Liver (tissue), 3 donors: ENCODE measurements at regions not wholly inside any gene's neighbourhood (a gene's known extent, or its start where the extent isn't known, plus 50 kb on each side); places are given as distances from the start of the nearest gene placed in this dataset.

Experiments used
- EGR1 ChIP-seq, 2 donors: IDR thresholded peaks; 2 replicates each; pipeline ENCODE4 v1.6.1; 2016 to 2018; ENCODE audit warnings: antibody characterized with exemption in 2 of 2, low read depth in 2 of 2
- HNF4G ChIP-seq: IDR thresholded peaks from 2 replicates; pipeline ENCODE4 v1.6.1; 2016; ENCODE audit warnings: antibody characterized with exemption
- NR2F2 ChIP-seq: IDR thresholded peaks from 2 replicates; pipeline ENCODE4 v1.6.1; 2016; ENCODE audit warnings: antibody characterized with exemption
- RAD21 ChIP-seq, 2 donors: IDR thresholded peaks; 2 replicates each; pipeline ENCODE4 v1.6.1; 2016; ENCODE audit warnings: antibody characterized with exemption in 2 of 2, mild to moderate bottlenecking in 2 of 2
- SP1 ChIP-seq: IDR thresholded peaks from 2 replicates; pipeline ENCODE4 v1.6.1; 2018; ENCODE audit warnings: antibody characterized with exemption, mild to moderate bottlenecking
- TAF1 ChIP-seq: conservative IDR thresholded peaks from 2 replicates; pipeline ENCODE4 v1.6.1; 2016; ENCODE audit warnings: antibody characterized with exemption, mild to moderate bottlenecking
- TF ChIP-seq, protein P1 (sequence below): fragments of 150-350 bp; IDR thresholded peaks from 2 replicates; pipeline ENCODE4 v1.5.1; 2017; ENCODE audit warnings: improper control_type of control experiment, low read depth, low read length; ENCODE audit not compliant: missing input control
- TF ChIP-seq, protein P2 (sequence below): IDR thresholded peaks from 2 replicates; pipeline ENCODE4 v1.6.1; 2016; ENCODE audit warnings: antibody characterized with exemption, mild to moderate bottlenecking
- donor health status: healthy.
- donor health status: healthy.

DNA sequence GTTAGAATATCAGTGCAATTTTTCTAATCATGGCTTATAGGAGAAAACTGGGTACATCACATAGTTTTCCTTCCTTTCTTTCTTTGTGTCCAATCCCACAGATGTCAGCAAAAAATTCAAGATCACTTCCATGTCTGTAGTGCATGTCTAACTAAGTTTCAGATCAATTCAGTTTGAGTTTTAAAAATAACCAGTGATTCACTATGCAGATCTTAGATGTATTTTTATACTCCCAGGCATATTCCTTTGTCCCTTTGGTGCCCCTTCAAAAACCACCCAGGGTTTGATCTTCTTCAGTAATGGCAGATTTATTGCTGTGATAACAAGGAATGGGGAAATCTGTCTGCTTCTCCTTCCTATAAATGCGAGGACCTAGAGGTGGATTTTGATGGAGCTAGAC lies 915.6 kb downstream of the METTL15 start:
- TF ChIP-seq, protein P1, sequence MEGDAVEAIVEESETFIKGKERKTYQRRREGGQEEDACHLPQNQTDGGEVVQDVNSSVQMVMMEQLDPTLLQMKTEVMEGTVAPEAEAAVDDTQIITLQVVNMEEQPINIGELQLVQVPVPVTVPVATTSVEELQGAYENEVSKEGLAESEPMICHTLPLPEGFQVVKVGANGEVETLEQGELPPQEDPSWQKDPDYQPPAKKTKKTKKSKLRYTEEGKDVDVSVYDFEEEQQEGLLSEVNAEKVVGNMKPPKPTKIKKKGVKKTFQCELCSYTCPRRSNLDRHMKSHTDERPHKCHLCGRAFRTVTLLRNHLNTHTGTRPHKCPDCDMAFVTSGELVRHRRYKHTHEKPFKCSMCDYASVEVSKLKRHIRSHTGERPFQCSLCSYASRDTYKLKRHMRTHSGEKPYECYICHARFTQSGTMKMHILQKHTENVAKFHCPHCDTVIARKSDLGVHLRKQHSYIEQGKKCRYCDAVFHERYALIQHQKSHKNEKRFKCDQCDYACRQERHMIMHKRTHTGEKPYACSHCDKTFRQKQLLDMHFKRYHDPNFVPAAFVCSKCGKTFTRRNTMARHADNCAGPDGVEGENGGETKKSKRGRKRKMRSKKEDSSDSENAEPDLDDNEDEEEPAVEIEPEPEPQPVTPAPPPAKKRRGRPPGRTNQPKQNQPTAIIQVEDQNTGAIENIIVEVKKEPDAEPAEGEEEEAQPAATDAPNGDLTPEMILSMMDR = no peak
- TF ChIP-seq TAF1 (no peak), EGR1 (IDR thresholded peaks at IDR 0.05; ENCODE audit: low read depth in 2 of 2) (no peak), RAD21 (IDR thresholded peaks at IDR 0.05) (no peak), SP1 (no peak), NR2F2 (no peak), HNF4G (no peak)
- TF ChIP-seq, protein P2, sequence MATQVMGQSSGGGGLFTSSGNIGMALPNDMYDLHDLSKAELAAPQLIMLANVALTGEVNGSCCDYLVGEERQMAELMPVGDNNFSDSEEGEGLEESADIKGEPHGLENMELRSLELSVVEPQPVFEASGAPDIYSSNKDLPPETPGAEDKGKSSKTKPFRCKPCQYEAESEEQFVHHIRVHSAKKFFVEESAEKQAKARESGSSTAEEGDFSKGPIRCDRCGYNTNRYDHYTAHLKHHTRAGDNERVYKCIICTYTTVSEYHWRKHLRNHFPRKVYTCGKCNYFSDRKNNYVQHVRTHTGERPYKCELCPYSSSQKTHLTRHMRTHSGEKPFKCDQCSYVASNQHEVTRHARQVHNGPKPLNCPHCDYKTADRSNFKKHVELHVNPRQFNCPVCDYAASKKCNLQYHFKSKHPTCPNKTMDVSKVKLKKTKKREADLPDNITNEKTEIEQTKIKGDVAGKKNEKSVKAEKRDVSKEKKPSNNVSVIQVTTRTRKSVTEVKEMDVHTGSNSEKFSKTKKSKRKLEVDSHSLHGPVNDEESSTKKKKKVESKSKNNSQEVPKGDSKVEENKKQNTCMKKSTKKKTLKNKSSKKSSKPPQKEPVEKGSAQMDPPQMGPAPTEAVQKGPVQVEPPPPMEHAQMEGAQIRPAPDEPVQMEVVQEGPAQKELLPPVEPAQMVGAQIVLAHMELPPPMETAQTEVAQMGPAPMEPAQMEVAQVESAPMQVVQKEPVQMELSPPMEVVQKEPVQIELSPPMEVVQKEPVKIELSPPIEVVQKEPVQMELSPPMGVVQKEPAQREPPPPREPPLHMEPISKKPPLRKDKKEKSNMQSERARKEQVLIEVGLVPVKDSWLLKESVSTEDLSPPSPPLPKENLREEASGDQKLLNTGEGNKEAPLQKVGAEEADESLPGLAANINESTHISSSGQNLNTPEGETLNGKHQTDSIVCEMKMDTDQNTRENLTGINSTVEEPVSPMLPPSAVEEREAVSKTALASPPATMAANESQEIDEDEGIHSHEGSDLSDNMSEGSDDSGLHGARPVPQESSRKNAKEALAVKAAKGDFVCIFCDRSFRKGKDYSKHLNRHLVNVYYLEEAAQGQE = no peak
